Fibroblast of villous mesenchyme (primary cell): ENCODE measurements at regions not wholly inside any gene's neighbourhood (a gene's known extent, or its start where the extent isn't known, plus 50 kb on each side); places are given as distances from the start of the nearest gene placed in this dataset.

Source experiments
- DNase-seq: peaks from one replicate; pipeline ENCODE4 v3.0.0-alpha.2; 2010; ENCODE audit warnings: low read depth
- H3K4me3 ChIP-seq: 2 replicates; pipeline ENCODE4 v1.5.1; 2011; ENCODE audit warnings: low read depth, mild to moderate bottlenecking, low read length
- CTCF ChIP-seq: IDR thresholded peaks from 2 replicates; pipeline ENCODE4 v1.5.1; 2012; ENCODE audit warnings: low read depth, mild to moderate bottlenecking, low read length; ENCODE audit not compliant: insufficient read depth

- no peak overlapping the region for H3K4me3 ChIP-seq
- TF ChIP-seq CTCF, result no peak
- DNase-seq, result no peak
Observed at GRCh38 chr1:36557041-36558000, 74.6 kb upstream of the CSF3R start.

GRCh38 chr1:36555041-36555440 is 72.3 kb upstream of the CSF3R start:
- no peak for TF ChIP-seq CTCF
- H3K4me3 ChIP-seq, result no peak overlapping the region
- no peak for DNase-seq

- no peak for TF ChIP-seq CTCF
- no peak overlapping the region for H3K4me3 ChIP-seq
- DNase-seq, result no peak
Observed at GRCh38 chr1:36554323-36554628, 71.6 kb upstream of the CSF3R start.

GRCh38 chr1:36553591-36554322 is 71.0 kb upstream of the CSF3R start:
- TF ChIP-seq CTCF, result peak; percentile 78
- DNase-seq, result peak; percentile 40
- no peak overlapping the region for H3K4me3 ChIP-seq

- DNase-seq, result no peak
- peak; percentile 39 for TF ChIP-seq CTCF
- H3K4me3 ChIP-seq, result no peak overlapping the region
Observed at GRCh38 chr1:36542962-36543515, 60.3 kb upstream of the CSF3R start.

- DNase-seq, result no peak
- H3K4me3 ChIP-seq, result no peak overlapping the region
- TF ChIP-seq CTCF, result no peak
Observed at GRCh38 chr1:36542024-36542961, 59.6 kb upstream of the CSF3R start.
